ENCODE measurements at regions not wholly inside any gene's neighbourhood (a gene's known extent, or its start where the extent isn't known, plus 50 kb on each side); places are given as distances from the start of the nearest gene placed in this dataset.

DNA sequence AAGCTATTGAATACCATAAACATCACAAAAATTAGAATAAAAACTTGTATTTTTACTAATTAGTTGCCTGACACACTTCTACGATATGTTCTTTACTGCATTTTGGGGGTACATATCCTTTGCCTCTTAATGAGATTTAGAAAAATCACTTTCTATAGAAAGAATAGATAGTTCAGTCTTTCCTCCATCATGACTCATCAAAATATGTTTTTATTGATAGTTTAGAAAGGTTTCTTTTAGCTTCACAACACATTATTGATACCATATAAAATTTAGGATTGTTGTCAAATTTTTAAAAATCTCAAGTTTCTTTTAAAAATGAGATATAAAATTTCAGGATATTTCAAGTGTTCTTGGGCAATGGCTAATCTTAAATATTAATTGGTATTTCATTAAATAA lies 74.5 kb upstream of the NOCT start:
- no peak for DNase-seq
- Histone ChIP-seq H3K9me3 (ENCODE audit: low read length) (no peaks in the 10 kb centered on the region), H3K4me3 (ENCODE audit: low read length) (no peak overlapping the region), H3F3A (ENCODE audit: low read length, unreplicated experiment) (no peaks in the 10 kb centered on the region), H3K27me3 (ENCODE audit: low read length) (no peaks in the 10 kb centered on the region), H3K4me1 (ENCODE audit: insufficient read depth, low read length) (no peaks in the 10 kb centered on the region), H3K36me3 (ENCODE audit: low read depth, low read length) (no peaks in the 10 kb centered on the region), H3K9me2 (replicated peaks; ENCODE audit: low read length) (no peaks in the 10 kb centered on the region), H3K79me2 (ENCODE audit: low read length) (no peaks in the 10 kb centered on the region), H3K9ac (ENCODE audit: low read length) (no peak overlapping the region), H3K4me2 (ENCODE audit: low read length) (no peak overlapping the region), H2AFZ (ENCODE audit: low read length) (no peak overlapping the region), H3K27ac (ENCODE audit: low read length) (no peak overlapping the region), H4K20me1 (ENCODE audit: low read length) (no peaks in the 10 kb centered on the region)
- CTCF ChIA-PET: no interaction called here
- POLR2A ChIA-PET (ENCODE audit: unreplicated experiment): no interaction called here
- intact Hi-C loops (cut with micrococcal nuclease): no loop called here
- ATAC-seq: no peak
- no TSS peak for BruUV-seq (replicated peaks)
- TF ChIP-seq EZH2phosphoT487 (IDR thresholded peaks at IDR 0.05; ENCODE audit: borderline replicate concordance, low read length) (no peak), EZH2 (IDR thresholded peaks at IDR 0.05; ENCODE audit: low read length, unreplicated experiment) (no peak)
- TF ChIP-seq, protein P1, sequence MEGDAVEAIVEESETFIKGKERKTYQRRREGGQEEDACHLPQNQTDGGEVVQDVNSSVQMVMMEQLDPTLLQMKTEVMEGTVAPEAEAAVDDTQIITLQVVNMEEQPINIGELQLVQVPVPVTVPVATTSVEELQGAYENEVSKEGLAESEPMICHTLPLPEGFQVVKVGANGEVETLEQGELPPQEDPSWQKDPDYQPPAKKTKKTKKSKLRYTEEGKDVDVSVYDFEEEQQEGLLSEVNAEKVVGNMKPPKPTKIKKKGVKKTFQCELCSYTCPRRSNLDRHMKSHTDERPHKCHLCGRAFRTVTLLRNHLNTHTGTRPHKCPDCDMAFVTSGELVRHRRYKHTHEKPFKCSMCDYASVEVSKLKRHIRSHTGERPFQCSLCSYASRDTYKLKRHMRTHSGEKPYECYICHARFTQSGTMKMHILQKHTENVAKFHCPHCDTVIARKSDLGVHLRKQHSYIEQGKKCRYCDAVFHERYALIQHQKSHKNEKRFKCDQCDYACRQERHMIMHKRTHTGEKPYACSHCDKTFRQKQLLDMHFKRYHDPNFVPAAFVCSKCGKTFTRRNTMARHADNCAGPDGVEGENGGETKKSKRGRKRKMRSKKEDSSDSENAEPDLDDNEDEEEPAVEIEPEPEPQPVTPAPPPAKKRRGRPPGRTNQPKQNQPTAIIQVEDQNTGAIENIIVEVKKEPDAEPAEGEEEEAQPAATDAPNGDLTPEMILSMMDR (conservative IDR thresholded peaks at IDR 0.05; ENCODE audit: low read depth, low read length): no peak

DNA sequence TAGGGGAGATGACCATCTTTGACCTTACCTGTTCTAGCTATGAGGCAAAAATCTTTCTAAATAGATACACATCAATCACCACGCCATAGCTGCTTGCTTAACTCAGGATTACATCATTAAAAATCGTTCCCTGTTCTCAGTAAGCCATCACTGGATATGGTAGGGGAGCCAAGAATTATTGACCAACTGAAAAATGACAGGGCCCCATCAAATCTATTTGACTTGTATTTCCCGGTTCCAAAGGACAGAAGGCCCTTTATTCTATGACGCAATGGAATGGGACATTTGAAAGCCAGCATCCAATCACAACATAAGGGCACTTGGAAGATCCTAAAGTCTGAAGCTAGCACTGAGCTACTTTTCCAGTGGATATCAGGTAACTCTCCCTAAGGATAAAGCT lies 75.6 kb upstream of the NOCT start:
- ChIA-PET CTCF (no interaction called here), POLR2A (ENCODE audit: unreplicated experiment) (no interaction called here)
- DNase-seq: no peak
- Histone ChIP-seq H3F3A (ENCODE audit: low read length, unreplicated experiment) (no peaks in the 10 kb centered on the region), H3K4me2 (ENCODE audit: low read length) (no peak overlapping the region), H3K79me2 (ENCODE audit: low read length) (no peaks in the 10 kb centered on the region), H2AFZ (ENCODE audit: low read length) (no peak overlapping the region), H3K27ac (ENCODE audit: low read length) (no peak overlapping the region), H3K9ac (ENCODE audit: low read length) (no peak overlapping the region), H4K20me1 (ENCODE audit: low read length) (no peaks in the 10 kb centered on the region), H3K9me3 (ENCODE audit: low read length) (no peaks in the 10 kb centered on the region), H3K36me3 (ENCODE audit: low read depth, low read length) (no peaks in the 10 kb centered on the region), H3K9me2 (replicated peaks; ENCODE audit: low read length) (no peaks in the 10 kb centered on the region), H3K27me3 (ENCODE audit: low read length) (no peaks in the 10 kb centered on the region), H3K4me3 (ENCODE audit: low read length) (no peak overlapping the region), H3K4me1 (ENCODE audit: insufficient read depth, low read length) (no peaks in the 10 kb centered on the region)
- intact Hi-C loops (cut with micrococcal nuclease): no loop called here
- no TSS peak for BruUV-seq (replicated peaks)
- TF ChIP-seq, protein P1 (conservative IDR thresholded peaks at IDR 0.05; ENCODE audit: low read depth, low read length): no peak
- no peak for TF ChIP-seq EZH2phosphoT487 (IDR thresholded peaks at IDR 0.05; ENCODE audit: borderline replicate concordance, low read length)
- no peak for TF ChIP-seq EZH2 (IDR thresholded peaks at IDR 0.05; ENCODE audit: low read length, unreplicated experiment)
- ATAC-seq: no peak

DNA sequence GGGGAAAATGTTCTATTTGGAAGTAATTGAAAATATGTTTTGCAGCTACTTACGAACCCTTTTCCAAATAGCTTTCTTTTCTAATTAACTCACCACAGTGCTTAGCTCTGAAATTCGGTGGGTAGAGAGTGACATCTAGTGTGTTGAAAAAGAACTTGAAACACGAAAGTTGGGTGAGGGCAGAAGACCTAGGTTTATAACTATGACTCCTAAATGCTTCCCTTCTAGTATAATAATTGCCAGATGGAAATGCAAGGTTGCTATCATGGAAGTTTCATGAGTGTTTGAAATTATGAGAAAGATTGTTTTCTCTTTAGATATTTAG lies 77.3 kb upstream of the NOCT start:
- H3K4me3 ChIP-seq (ENCODE audit: low read length): no peak overlapping the region
- no peaks in the 10 kb centered on the region for H3K36me3 ChIP-seq (ENCODE audit: low read depth, low read length)
- no peak overlapping the region for H3K9ac ChIP-seq (ENCODE audit: low read length)
- H3K9me3 ChIP-seq (ENCODE audit: low read length): no peaks in the 10 kb centered on the region
- H3K79me2 ChIP-seq (ENCODE audit: low read length): no peaks in the 10 kb centered on the region
- no peaks in the 10 kb centered on the region for H3K4me1 ChIP-seq (ENCODE audit: insufficient read depth, low read length)
- intact Hi-C loops (cut with micrococcal nuclease): no loop called here
- CTCF ChIA-PET: interaction anchor here (0.6 to 1.2 kb wide), 5 partner anchors 8 to 1475 kb away, joined by 3 to 4 read pairs (median 3); no protein-coding TSS in a partner anchor
- H2AFZ ChIP-seq (ENCODE audit: low read length): peak overlapping the region; percentile 63
- BruUV-seq (replicated peaks): no TSS peak
- H3K27me3 ChIP-seq (ENCODE audit: low read length): no peaks in the 10 kb centered on the region
- no peaks in the 10 kb centered on the region for H4K20me1 ChIP-seq (ENCODE audit: low read length)
- no peak overlapping the region for H3K27ac ChIP-seq (ENCODE audit: low read length)
- H3K9me2 ChIP-seq (replicated peaks; ENCODE audit: low read length): no peaks in the 10 kb centered on the region
- ATAC-seq: peak; percentile 77
- TF ChIP-seq, protein P1 (conservative IDR thresholded peaks at IDR 0.05; ENCODE audit: low read depth, low read length): peak; percentile 66
- TF ChIP-seq EZH2 (IDR thresholded peaks at IDR 0.05; ENCODE audit: low read length, unreplicated experiment): no peak
- no peak for TF ChIP-seq EZH2phosphoT487 (IDR thresholded peaks at IDR 0.05; ENCODE audit: borderline replicate concordance, low read length)
- POLR2A ChIA-PET (ENCODE audit: unreplicated experiment): interaction anchor here (0.5 to 0.6 kb wide), 2 partner anchors 83 to 164 kb away, joined by 5 to 6 read pairs; no protein-coding TSS in a partner anchor
- peak; percentile 55 for DNase-seq
- peak overlapping the region; percentile 52 for H3K4me2 ChIP-seq (ENCODE audit: low read length)
- H3F3A ChIP-seq (ENCODE audit: low read length, unreplicated experiment): no peaks in the 10 kb centered on the region

All from PC-3 (cell line).